Panc1 (cell line): ENCODE measurements at regions not wholly inside any gene's neighbourhood (a gene's known extent, or its start where the extent isn't known, plus 50 kb on each side); places are given as distances from the start of the nearest gene placed in this dataset.

Experiments used
- ATAC-seq: fragments of 200-7000 bp; cut with Tn5 transposase; 2 replicates; pipeline ENCODE4 v1.9.1; 2020; ENCODE audit warnings: mild to moderate bottlenecking, moderate library complexity
- BruUV-seq: library from RNA; stranded (reverse); fragments of 400-500 nt; replicated peaks from 2 replicates; lab custom pipeline; 2021; lab: Mats Ljungman, UMichigan
- CTCF ChIA-PET: fragments of 300-600 bp; sonication (Branson Sonifier 250); formaldehyde crosslinking; loops from one replicate; lab custom pipeline; 2022; ENCODE audit warnings: antibody characterized with exemption; lab: Charles Lee
- POLR2A ChIA-PET: fragments of 300-600 bp; sonication (Branson Sonifier 250); formaldehyde crosslinking; loops from one replicate; lab custom pipeline; 2022; ENCODE audit warnings: antibody characterized with exemption; lab: Charles Lee
- DNase-seq: peaks from one replicate; pipeline ENCODE4 v3.0.0-alpha.2; 2010; ENCODE audit warnings: low read depth, low spot score
- H3K27ac ChIP-seq: 2 replicates; pipeline ENCODE4 v1.5.1; 2011; ENCODE audit warnings: mild to moderate bottlenecking, low read length, inconsistent platforms
- H3K27me3 ChIP-seq: fragments of 200-500 bp; sonication (Bioruptor generic); 2 replicates; pipeline ENCODE4 v1.6.0; 2014; ENCODE audit warnings: low read length, inconsistent platforms; ENCODE audit not compliant: control insufficient read depth, insufficient read depth
- H3K36me3 ChIP-seq: fragments of 200-500 bp; sonication (Bioruptor generic); 2 replicates; pipeline ENCODE4 v1.5.1; 2014; ENCODE audit warnings: inconsistent platforms, mild to moderate bottlenecking, low read length, moderate library complexity; ENCODE audit not compliant: control insufficient read depth, insufficient read depth
- H3K4me1 ChIP-seq: 2 replicates; pipeline ENCODE4 v1.5.1; 2011; ENCODE audit warnings: inconsistent platforms, mild to moderate bottlenecking, low read length, moderate library complexity; ENCODE audit not compliant: control insufficient read depth, insufficient read depth
- H3K4me3 ChIP-seq, 2 experiments: 2 replicates each; pipeline ENCODE4 v1.5.1; 2011 to 2012; ENCODE audit warnings: low read depth in 2 of 2, low read length in 2 of 2, mild to moderate bottlenecking in 2 of 2, inconsistent platforms in 1 of 2, moderate library complexity in 1 of 2
- H3K9me3 ChIP-seq: fragments of 200-500 bp; sonication (Bioruptor generic); 2 replicates; pipeline ENCODE4 v1.5.1; 2014; ENCODE audit warnings: low read depth, mild to moderate bottlenecking, inconsistent platforms, low read length, moderate library complexity; ENCODE audit not compliant: control insufficient read depth, insufficient read depth
- POLR2AphosphoS5 ChIP-seq: IDR thresholded peaks from 2 replicates; pipeline ENCODE4 v1.6.1; 2012; ENCODE audit warnings: mild to moderate bottlenecking, low read depth, low read length, moderate library complexity
- SIN3A ChIP-seq: IDR thresholded peaks from 2 replicates; pipeline ENCODE4 v1.6.1; 2012; ENCODE audit warnings: low read depth, mild to moderate bottlenecking, low read length, moderate library complexity, borderline replicate concordance; ENCODE audit not compliant: insufficient read depth
- TCF7L2 ChIP-seq: IDR thresholded peaks from 2 replicates; pipeline ENCODE4 v1.6.1; 2011; ENCODE audit warnings: mild to moderate bottlenecking, low read depth, low read length, inconsistent platforms
- in situ Hi-C: cut with HindIII; loops from 2 replicates; pipeline ENCODE4 v1.10.0; 2016; ENCODE audit warnings: low sequenced_read_pairs, low pct_unique_long_range_greater_than_20kb
- intact Hi-C: fragments of 100-400 bp; cut with micrococcal nuclease; formaldehyde crosslinking; loops from one replicate; pipeline ENCODE4 v1.10.0; 2022; ENCODE audit not compliant: unreplicated experiment
- TF ChIP-seq, protein P1 (sequence below), 2 experiments: IDR thresholded peaks; 2 replicates each; pipeline ENCODE4 v1.6.1; 2011 to 2012; ENCODE audit warnings: low read depth in 2 of 2, control low read depth in 1 of 2, low read length in 1 of 2, mild to moderate bottlenecking in 1 of 2, moderate library complexity in 1 of 2; ENCODE audit not compliant: insufficient read depth in 1 of 2
- TF ChIP-seq, protein P2 (sequence below): fragments of 450-650 bp; IDR thresholded peaks from 2 replicates; pipeline ENCODE4 v1.5.1; 2017; ENCODE audit warnings: mild to moderate bottlenecking

DNA sequence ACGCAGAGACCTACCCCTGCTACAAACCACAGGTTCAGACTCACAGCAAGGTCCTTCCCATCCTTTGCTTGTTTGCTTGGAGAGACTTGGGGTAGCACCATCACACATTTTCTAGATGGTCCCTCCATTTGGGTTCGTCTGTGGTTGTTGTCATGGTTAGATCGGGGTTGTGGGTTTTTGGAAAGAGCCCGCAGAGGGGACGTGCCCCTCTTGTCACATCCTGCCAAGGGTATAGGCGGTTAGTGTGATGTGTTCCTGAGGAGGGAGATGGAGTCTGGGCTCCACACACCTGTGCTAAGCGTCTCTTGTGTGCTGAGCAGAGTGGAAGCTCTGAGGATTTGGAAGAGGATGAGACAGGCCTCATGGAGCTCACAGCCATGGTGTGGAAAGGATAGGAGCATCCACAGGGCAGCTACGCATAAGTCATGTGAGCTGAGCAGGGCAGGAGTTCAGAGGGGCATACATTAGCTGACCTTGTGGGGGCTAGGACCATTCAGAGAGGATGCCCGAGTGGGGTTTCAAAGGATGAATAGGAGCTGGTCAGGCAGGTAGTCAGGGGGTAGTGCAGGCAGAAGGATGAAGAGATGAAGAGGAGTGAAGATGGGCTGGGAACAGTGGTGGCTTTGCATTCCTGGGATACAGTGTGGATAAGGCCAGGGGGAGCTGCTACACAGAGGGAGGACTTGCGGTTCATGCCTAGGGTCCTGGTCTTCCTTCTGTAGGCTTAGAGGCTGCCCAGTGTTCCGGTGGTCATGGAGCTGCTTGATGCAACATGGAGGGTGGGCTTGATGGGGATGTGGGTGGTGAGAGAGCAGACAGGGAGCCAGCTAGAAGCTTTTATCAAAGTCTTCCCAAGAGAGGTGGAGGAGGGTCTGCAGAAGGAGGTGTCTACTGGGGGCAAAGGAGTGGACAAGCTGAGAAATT, 62.9 kb downstream of the ACKR3 start:
- intact Hi-C loops: no loop called here
- in situ Hi-C loops: no loop called here

DNA sequence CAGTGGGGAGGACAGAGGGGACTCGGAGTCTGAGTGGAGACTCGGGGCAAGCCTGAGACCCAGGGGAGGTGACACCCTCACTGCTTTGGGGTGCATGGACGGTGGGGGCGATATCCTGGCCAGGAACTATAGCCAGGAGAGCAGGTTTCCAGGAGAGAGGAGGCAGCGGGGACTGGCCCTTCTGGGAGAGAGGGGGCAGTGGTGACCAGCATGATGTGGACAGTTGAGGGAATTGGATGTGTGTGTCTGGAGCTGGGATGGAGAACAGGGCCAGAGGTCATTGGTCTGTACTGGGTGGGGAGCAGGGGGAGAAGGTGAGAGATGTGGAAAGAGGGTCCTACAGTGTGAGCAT, 63.6 kb downstream of the ACKR3 start:
- intact Hi-C loops: no loop called here
- BruUV-seq: no TSS peak
- CTCF ChIA-PET: no interaction called here
- peaks cover 7% of the 10 kb centered on the region; the same call in 1 of the 2 replicates for H3K27me3 ChIP-seq
- TF ChIP-seq SIN3A (no peak), TCF7L2 (no peak), POLR2AphosphoS5 (no peak)
- TF ChIP-seq, protein P1, sequence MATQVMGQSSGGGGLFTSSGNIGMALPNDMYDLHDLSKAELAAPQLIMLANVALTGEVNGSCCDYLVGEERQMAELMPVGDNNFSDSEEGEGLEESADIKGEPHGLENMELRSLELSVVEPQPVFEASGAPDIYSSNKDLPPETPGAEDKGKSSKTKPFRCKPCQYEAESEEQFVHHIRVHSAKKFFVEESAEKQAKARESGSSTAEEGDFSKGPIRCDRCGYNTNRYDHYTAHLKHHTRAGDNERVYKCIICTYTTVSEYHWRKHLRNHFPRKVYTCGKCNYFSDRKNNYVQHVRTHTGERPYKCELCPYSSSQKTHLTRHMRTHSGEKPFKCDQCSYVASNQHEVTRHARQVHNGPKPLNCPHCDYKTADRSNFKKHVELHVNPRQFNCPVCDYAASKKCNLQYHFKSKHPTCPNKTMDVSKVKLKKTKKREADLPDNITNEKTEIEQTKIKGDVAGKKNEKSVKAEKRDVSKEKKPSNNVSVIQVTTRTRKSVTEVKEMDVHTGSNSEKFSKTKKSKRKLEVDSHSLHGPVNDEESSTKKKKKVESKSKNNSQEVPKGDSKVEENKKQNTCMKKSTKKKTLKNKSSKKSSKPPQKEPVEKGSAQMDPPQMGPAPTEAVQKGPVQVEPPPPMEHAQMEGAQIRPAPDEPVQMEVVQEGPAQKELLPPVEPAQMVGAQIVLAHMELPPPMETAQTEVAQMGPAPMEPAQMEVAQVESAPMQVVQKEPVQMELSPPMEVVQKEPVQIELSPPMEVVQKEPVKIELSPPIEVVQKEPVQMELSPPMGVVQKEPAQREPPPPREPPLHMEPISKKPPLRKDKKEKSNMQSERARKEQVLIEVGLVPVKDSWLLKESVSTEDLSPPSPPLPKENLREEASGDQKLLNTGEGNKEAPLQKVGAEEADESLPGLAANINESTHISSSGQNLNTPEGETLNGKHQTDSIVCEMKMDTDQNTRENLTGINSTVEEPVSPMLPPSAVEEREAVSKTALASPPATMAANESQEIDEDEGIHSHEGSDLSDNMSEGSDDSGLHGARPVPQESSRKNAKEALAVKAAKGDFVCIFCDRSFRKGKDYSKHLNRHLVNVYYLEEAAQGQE (IDR thresholded peaks at IDR 0.05; ENCODE audit: insufficient read depth in 1 of 2, low read depth in 2 of 2, low read length in 1 of 2): no peak
- TF ChIP-seq, protein P2, sequence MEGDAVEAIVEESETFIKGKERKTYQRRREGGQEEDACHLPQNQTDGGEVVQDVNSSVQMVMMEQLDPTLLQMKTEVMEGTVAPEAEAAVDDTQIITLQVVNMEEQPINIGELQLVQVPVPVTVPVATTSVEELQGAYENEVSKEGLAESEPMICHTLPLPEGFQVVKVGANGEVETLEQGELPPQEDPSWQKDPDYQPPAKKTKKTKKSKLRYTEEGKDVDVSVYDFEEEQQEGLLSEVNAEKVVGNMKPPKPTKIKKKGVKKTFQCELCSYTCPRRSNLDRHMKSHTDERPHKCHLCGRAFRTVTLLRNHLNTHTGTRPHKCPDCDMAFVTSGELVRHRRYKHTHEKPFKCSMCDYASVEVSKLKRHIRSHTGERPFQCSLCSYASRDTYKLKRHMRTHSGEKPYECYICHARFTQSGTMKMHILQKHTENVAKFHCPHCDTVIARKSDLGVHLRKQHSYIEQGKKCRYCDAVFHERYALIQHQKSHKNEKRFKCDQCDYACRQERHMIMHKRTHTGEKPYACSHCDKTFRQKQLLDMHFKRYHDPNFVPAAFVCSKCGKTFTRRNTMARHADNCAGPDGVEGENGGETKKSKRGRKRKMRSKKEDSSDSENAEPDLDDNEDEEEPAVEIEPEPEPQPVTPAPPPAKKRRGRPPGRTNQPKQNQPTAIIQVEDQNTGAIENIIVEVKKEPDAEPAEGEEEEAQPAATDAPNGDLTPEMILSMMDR: no peak
- POLR2A ChIA-PET: no interaction called here
- no peaks in the 10 kb centered on the region for H3K9me3 ChIP-seq
- no peak for DNase-seq
- ATAC-seq: no peak
- no peaks in the 10 kb centered on the region for H3K36me3 ChIP-seq
- H3K4me1 ChIP-seq: no peaks in the 10 kb centered on the region
- H3K4me3 ChIP-seq: no peak overlapping the region
- H3K27ac ChIP-seq: no peak overlapping the region
- in situ Hi-C loops: no loop called here

More for the DNA sequence above, 62.9 kb downstream of the ACKR3 start:
- no peak for ATAC-seq
- no peaks in the 10 kb centered on the region for H3K4me1 ChIP-seq
- H3K9me3 ChIP-seq: no peaks in the 10 kb centered on the region
- peaks cover 7% of the 10 kb centered on the region; the same call in 1 of the 2 replicates for H3K27me3 ChIP-seq
- POLR2A ChIA-PET: no interaction called here
- no peak overlapping the region for H3K27ac ChIP-seq
- no peak overlapping the region for H3K4me3 ChIP-seq
- H3K36me3 ChIP-seq: no peaks in the 10 kb centered on the region
- TF ChIP-seq TCF7L2: no peak
- no peak for TF ChIP-seq SIN3A
- TF ChIP-seq, protein P1 (IDR thresholded peaks at IDR 0.05; ENCODE audit: insufficient read depth in 1 of 2, low read depth in 2 of 2, low read length in 1 of 2): no peak
- no TSS peak for BruUV-seq
- CTCF ChIA-PET: no interaction called here
- no peak for DNase-seq
